SK-N-MC (cell line): ENCODE measurements at regions not wholly inside any gene's neighbourhood (a gene's known extent, or its start where the extent isn't known, plus 50 kb on each side); places are given as distances from the start of the nearest gene placed in this dataset.
"Not testable (repeated sequence)": the region's sequence is repeated elsewhere in the genome, so short reads cannot be mapped to it uniquely, and the experiment has no call there.

Experiments
- DNase-seq: peaks from one replicate; pipeline ENCODE4 v3.0.0-alpha.2; 2011; ENCODE audit warnings: low read depth, low spot score
- H3K27ac ChIP-seq: fragments of 200-600 bp; sonication (generic); 2 replicates; pipeline ENCODE4 v1.5.1; 2016; ENCODE audit warnings: mixed run types
- H3K36me3 ChIP-seq: fragments of 200-600 bp; sonication (generic); 2 replicates; pipeline ENCODE4 v1.6.1; 2017; ENCODE audit warnings: antibody characterized with exemption, low read length, mixed read lengths; ENCODE audit not compliant: insufficient read depth
- H3K4me3 ChIP-seq: fragments of 200-600 bp; sonication (generic); 2 replicates; pipeline ENCODE4 v1.5.1; 2016
- H3K9ac ChIP-seq: fragments of 200-600 bp; sonication (generic); 2 replicates; pipeline ENCODE4 v1.8.0; 2017; ENCODE audit warnings: mixed run types, mixed read lengths; ENCODE audit not compliant: insufficient read length
- H3K9me3 ChIP-seq: fragments of 200-600 bp; sonication (generic); 2 replicates; pipeline ENCODE4 v1.6.1; 2017; ENCODE audit warnings: low read depth, mild to moderate bottlenecking, antibody characterized with exemption, low read length, moderate library complexity, mixed read lengths
- EZH2 ChIP-seq: fragments of 200-600 bp; sonication (generic); IDR thresholded peaks from one replicate; pipeline ENCODE4 v1.6.1; 2017; ENCODE audit warnings: antibody characterized with exemption
- FOXP2 ChIP-seq: optimal IDR thresholded peaks from 2 replicates; pipeline ENCODE3; 2011; ENCODE audit warnings: mild to moderate bottlenecking, moderate library complexity; ENCODE audit not compliant: insufficient read depth; ENCODE audit errors: extremely low read length, control extremely low read depth
- POLR2AphosphoS5 ChIP-seq: IDR thresholded peaks from 2 replicates; pipeline ENCODE4 v1.6.1; 2012; ENCODE audit warnings: mild to moderate bottlenecking, low read depth, low read length, borderline replicate concordance

- H3K27ac ChIP-seq = no peak overlapping the region
- H3K9ac ChIP-seq = no peak overlapping the region
- H3K36me3 ChIP-seq = no peaks in the 10 kb centered on the region
- TF ChIP-seq FOXP2 (no peak), EZH2 (no peak), POLR2AphosphoS5 (no peak)
- H3K4me3 ChIP-seq = no peak overlapping the region
- H3K9me3 ChIP-seq = no peaks in the 10 kb centered on the region
- DNase-seq = no peak
Observed at GRCh38 chr16:75862098-75862386, 135.8 kb upstream of the CPHXL start.

GRCh38 chr16:75864243-75864642 lies 138.0 kb upstream of the CPHXL start:
- no peak overlapping the region for H3K4me3 ChIP-seq
- no peak for TF ChIP-seq EZH2
- TF ChIP-seq FOXP2 = no peak
- TF ChIP-seq POLR2AphosphoS5 = no peak
- no peak overlapping the region for H3K27ac ChIP-seq
- no peak for DNase-seq
- no peak overlapping the region for H3K9ac ChIP-seq
- no peaks in the 10 kb centered on the region for H3K36me3 ChIP-seq
- H3K9me3 ChIP-seq = no peaks in the 10 kb centered on the region

- Histone ChIP-seq H3K4me3 (no peak overlapping the region), H3K36me3 (no peaks in the 10 kb centered on the region), H3K9me3 (no peaks in the 10 kb centered on the region), H3K27ac (no peak overlapping the region), H3K9ac (no peak overlapping the region)
- DNase-seq = no peak
- TF ChIP-seq FOXP2 (no peak), EZH2 (no peak), POLR2AphosphoS5 (no peak)
Observed at GRCh38 chr16:75865736-75866135, 139.4 kb upstream of the CPHXL start.

- H3K4me3 ChIP-seq = no peak overlapping the region
- DNase-seq = no peak
- no peak overlapping the region for H3K27ac ChIP-seq
- no peak overlapping the region for H3K9ac ChIP-seq
- H3K36me3 ChIP-seq = no peaks in the 10 kb centered on the region
- no peaks in the 10 kb centered on the region for H3K9me3 ChIP-seq
- TF ChIP-seq FOXP2 (no peak), POLR2AphosphoS5 (no peak), EZH2 (no peak)
Observed at GRCh38 chr16:75868636-75869632, 142.6 kb upstream of the CPHXL start.

GRCh38 chr16:75881280-75881679 lies 155.0 kb upstream of the CPHXL start:
- H3K36me3 ChIP-seq, H3K9me3 ChIP-seq, H3K27ac ChIP-seq, DNase-seq, H3K4me3 ChIP-seq, H3K9ac ChIP-seq: not testable (repeated sequence)

GRCh38 chr16:75899163-75899562 lies 172.9 kb upstream of the CPHXL start:
- Histone ChIP-seq H3K9ac (no peak overlapping the region), H3K36me3 (no peaks in the 10 kb centered on the region), H3K4me3 (no peak overlapping the region), H3K9me3 (no peaks in the 10 kb centered on the region), H3K27ac (no peak overlapping the region)
- TF ChIP-seq POLR2AphosphoS5 (no peak), EZH2 (no peak), FOXP2 (no peak)
- no peak for DNase-seq

GRCh38 chr16:75908331-75909117 lies 182.2 kb upstream of the CPHXL start:
- no peaks in the 10 kb centered on the region for H3K36me3 ChIP-seq
- no peak overlapping the region for H3K27ac ChIP-seq
- TF ChIP-seq FOXP2 (no peak), POLR2AphosphoS5 (no peak), EZH2 (no peak)
- no peak overlapping the region for H3K9ac ChIP-seq
- H3K4me3 ChIP-seq = no peak overlapping the region
- no peak for DNase-seq
- H3K9me3 ChIP-seq = no peaks in the 10 kb centered on the region

GRCh38 chr16:75909746-75910145 lies 183.5 kb upstream of the CPHXL start:
- Histone ChIP-seq H3K4me3 (no peak overlapping the region), H3K9me3 (no peaks in the 10 kb centered on the region), H3K9ac (no peak overlapping the region), H3K36me3 (no peaks in the 10 kb centered on the region), H3K27ac (no peak overlapping the region)
- DNase-seq = no peak
- TF ChIP-seq FOXP2 = no peak

GRCh38 chr16:75911896-75912295 lies 185.6 kb upstream of the CPHXL start:
- Histone ChIP-seq H3K36me3 (no peaks in the 10 kb centered on the region), H3K9me3 (no peaks in the 10 kb centered on the region), H3K4me3 (no peak overlapping the region), H3K27ac (no peak overlapping the region), H3K9ac (no peak overlapping the region)
- no peak for DNase-seq
- no peak for TF ChIP-seq POLR2AphosphoS5
- TF ChIP-seq EZH2 = no peak
- no peak for TF ChIP-seq FOXP2
